Right lobe of liver (tissue), 6 donors: ENCODE measurements at regions not wholly inside any gene's neighbourhood (a gene's known extent, or its start where the extent isn't known, plus 50 kb on each side); places are given as distances from the start of the nearest gene placed in this dataset.
A peak's percentile ranks its signal among the peaks of the same experiment; 100 is the strongest.

ENCODE experiments used
- ATAC-seq, 4 donors: fragments of 200-7000 bp; cut with Tn5 transposase; one replicate each; pipeline ENCODE4 v1.9.1; 2020; ENCODE audit warnings: mild to moderate bottlenecking in 4 of 4, moderate library complexity in 4 of 4
- DNase-seq, 3 donors: peaks; one replicate each; pipeline ENCODE4 v3.0.0-alpha.2; 2020
- H3K27ac ChIP-seq, 3 donors: fragments of 200-600 bp; one replicate each; pipeline ENCODE4 v1.8.0; 2022
- H3K27me3 ChIP-seq, 2 donors: fragments of 200-600 bp; one replicate each; pipeline ENCODE4 v1.8.0; 2022
- H3K36me3 ChIP-seq, 4 donors: fragments of 200-600 bp; sonication (generic) in 1 of 4; one replicate each; pipeline versions ENCODE4 v1.5.1 to v1.8.0; 2017 to 2022; ENCODE audit warnings: control low read depth in 1 of 4
- H3K4me1 ChIP-seq, 4 donors: fragments of 200-600 bp; sonication (generic) in 1 of 4; one replicate each; pipeline versions ENCODE4 v1.5.1 to v1.8.0; 2017 to 2022; ENCODE audit warnings: control low read depth in 1 of 4
- H3K4me3 ChIP-seq, 3 donors: fragments of 200-600 bp; one replicate each; pipeline ENCODE4 v1.8.0; 2022
- H3K9me3 ChIP-seq, 4 donors: fragments of 200-600 bp; sonication (generic) in 1 of 4; one replicate each; pipeline versions ENCODE4 v1.5.1 to v1.8.0; 2017 to 2022; ENCODE audit warnings: control low read depth in 1 of 4
- CTCF ChIP-seq, 4 donors: fragments of 200-600 bp in 3 of 4; fragments of 450-650 bp in 1 of 4; IDR thresholded peaks; one replicate each; pipeline versions ENCODE4 v1.5.1 to v1.8.0; 2016 to 2022; ENCODE audit warnings: antibody characterized with exemption in 4 of 4, mild to moderate bottlenecking in 2 of 4
- POLR2A ChIP-seq: fragments of 450-650 bp; IDR thresholded peaks from one replicate; pipeline ENCODE4 v1.6.1; 2017; ENCODE audit warnings: antibody characterized with exemption, mild to moderate bottlenecking
- WGBS: methylation state at CpG from one replicate; pipeline ENCODE4 v1.1.6; 2018; ENCODE audit warnings: low coverage, low lambda C conversion rate; ENCODE audit not compliant: insufficient coverage; ENCODE audit errors: missing lambda C conversion rate; 5-methylcytosine and 5-hydroxymethylcytosine counted together
- intact Hi-C, 2 donors: fragments of 100-400 bp; cut with DNase I; formaldehyde crosslinking; loops; one replicate each; pipeline versions ENCODE4 v1.11.2 to v1.14.1; 2022
- donor health status: DM: no; HTN: yes; CAD: no.
- donor health status: DM: no; HTN: no; CAD: no.
- donor health status: DM: no; HTN: no; CAD: no.
- donor health status: DM: no; HTN: yes; CAD: no.
- donor health status: DM: no; HTN: yes; CAD: no.

GRCh38 chr2:150686391-150686790, 198.9 kb upstream of the RND3 start:
- ATAC-seq: no peak
- 73% methylated on average over 1 of the region's 1 CpG for WGBS
- Histone ChIP-seq H3K4me1 (no peaks in the 10 kb centered on the region), H3K27me3 (no peaks in the 10 kb centered on the region), H3K9me3 (no peaks in the 10 kb centered on the region), H3K27ac (no peak overlapping the region), H3K4me3 (no peak overlapping the region), H3K36me3 (no peaks in the 10 kb centered on the region)
- intact Hi-C loops: no loop called here
- TF ChIP-seq CTCF (IDR thresholded peaks at IDR 0.05) (no peak), POLR2A (no peak)
- no peak for DNase-seq

GRCh38 chr2:150681120-150681804, 193.8 kb upstream of the RND3 start:
- no peaks in the 10 kb centered on the region for H3K9me3 ChIP-seq
- H3K36me3 ChIP-seq: no peaks in the 10 kb centered on the region
- ATAC-seq (peak in 1 of 4 donors; percentile 50), DNase-seq (no peak)
- H3K27me3 ChIP-seq: no peaks in the 10 kb centered on the region
- peaks cover 0 to 14% (median 5%) of the 10 kb centered on the region in 4 donors for H3K4me1 ChIP-seq
- no peak overlapping the region for H3K27ac ChIP-seq
- no peak overlapping the region for H3K4me3 ChIP-seq
- no peak for TF ChIP-seq POLR2A
- TF ChIP-seq CTCF (IDR thresholded peaks at IDR 0.05): no peak
- intact Hi-C loops: no loop called here
- 49% methylated on average over 2 of the region's 2 CpGs for WGBS

GRCh38 chr2:150679456-150680120, 192.1 kb upstream of the RND3 start:
- no peak for ATAC-seq
- intact Hi-C loops: no loop called here

GRCh38 chr2:150677551-150677950, 190.1 kb upstream of the RND3 start:
- intact Hi-C loops: no loop called here
- H3K27me3 ChIP-seq: no peaks in the 10 kb centered on the region
- ATAC-seq (peak; percentile 6 to 18 (median 12)), DNase-seq (no peak)
- TF ChIP-seq POLR2A (no peak), CTCF (IDR thresholded peaks at IDR 0.05) (no peak)
- H3K27ac ChIP-seq: peak overlapping the region in 2 of 3 donors; percentile 32 to 57
- 33% methylated on average over 4 of the region's 4 CpGs for WGBS
- no peaks in the 10 kb centered on the region for H3K9me3 ChIP-seq
- no peak overlapping the region for H3K4me3 ChIP-seq
- H3K4me1 ChIP-seq: peaks cover 0 to 14% (median 5%) of the 10 kb centered on the region in 4 donors
- no peaks in the 10 kb centered on the region for H3K36me3 ChIP-seq

More at GRCh38 chr2:150679456-150680120, 192.1 kb upstream of the RND3 start:
- Histone ChIP-seq H3K36me3 (no peaks in the 10 kb centered on the region), H3K4me3 (no peak overlapping the region), H3K27me3 (no peaks in the 10 kb centered on the region), H3K27ac (no peak overlapping the region), H3K9me3 (no peaks in the 10 kb centered on the region), H3K4me1 (peaks cover 0 to 14% (median 5%) of the 10 kb centered on the region in 4 donors)
- DNase-seq: no peak
- TF ChIP-seq POLR2A (no peak), CTCF (IDR thresholded peaks at IDR 0.05) (no peak)
- WGBS: 79% methylated on average over 8 of the region's 8 CpGs
